ENCODE measurements at regions not wholly inside any gene's neighbourhood (a gene's known extent, or its start where the extent isn't known, plus 50 kb on each side); places are given as distances from the start of the nearest gene placed in this dataset.

DNA sequence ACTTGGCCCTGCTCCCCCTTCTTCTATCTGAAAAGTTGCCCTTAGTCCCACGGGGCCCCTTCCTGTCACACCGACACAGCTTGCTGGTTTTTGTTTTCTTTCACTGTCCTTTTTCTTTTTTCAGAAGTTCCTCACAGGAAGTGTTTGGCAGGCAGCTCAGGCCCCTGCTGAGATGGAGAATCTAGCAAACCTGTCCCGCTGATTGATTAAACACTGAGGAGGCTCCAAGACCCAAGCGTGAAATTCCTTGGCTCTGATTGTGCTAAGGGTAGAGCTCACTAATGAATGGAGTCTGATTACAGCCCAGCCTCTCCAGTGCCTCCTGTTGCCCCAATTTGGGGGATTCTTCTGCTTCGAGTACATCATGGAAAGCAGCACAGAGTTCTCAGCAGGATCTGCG lies 365.9 kb upstream of the MEX3C start:
- TF ChIP-seq, protein P1, sequence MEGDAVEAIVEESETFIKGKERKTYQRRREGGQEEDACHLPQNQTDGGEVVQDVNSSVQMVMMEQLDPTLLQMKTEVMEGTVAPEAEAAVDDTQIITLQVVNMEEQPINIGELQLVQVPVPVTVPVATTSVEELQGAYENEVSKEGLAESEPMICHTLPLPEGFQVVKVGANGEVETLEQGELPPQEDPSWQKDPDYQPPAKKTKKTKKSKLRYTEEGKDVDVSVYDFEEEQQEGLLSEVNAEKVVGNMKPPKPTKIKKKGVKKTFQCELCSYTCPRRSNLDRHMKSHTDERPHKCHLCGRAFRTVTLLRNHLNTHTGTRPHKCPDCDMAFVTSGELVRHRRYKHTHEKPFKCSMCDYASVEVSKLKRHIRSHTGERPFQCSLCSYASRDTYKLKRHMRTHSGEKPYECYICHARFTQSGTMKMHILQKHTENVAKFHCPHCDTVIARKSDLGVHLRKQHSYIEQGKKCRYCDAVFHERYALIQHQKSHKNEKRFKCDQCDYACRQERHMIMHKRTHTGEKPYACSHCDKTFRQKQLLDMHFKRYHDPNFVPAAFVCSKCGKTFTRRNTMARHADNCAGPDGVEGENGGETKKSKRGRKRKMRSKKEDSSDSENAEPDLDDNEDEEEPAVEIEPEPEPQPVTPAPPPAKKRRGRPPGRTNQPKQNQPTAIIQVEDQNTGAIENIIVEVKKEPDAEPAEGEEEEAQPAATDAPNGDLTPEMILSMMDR (IDR thresholded peaks at IDR 0.05 in 2 of 3, conservative IDR thresholded peaks at IDR 0.05 in 1 of 3; ENCODE audit: borderline replicate concordance in 1 of 3, insufficient read depth in 1 of 3, low read depth in 2 of 3, low read length in 2 of 3) = no peak
- TF ChIP-seq, protein P2, sequence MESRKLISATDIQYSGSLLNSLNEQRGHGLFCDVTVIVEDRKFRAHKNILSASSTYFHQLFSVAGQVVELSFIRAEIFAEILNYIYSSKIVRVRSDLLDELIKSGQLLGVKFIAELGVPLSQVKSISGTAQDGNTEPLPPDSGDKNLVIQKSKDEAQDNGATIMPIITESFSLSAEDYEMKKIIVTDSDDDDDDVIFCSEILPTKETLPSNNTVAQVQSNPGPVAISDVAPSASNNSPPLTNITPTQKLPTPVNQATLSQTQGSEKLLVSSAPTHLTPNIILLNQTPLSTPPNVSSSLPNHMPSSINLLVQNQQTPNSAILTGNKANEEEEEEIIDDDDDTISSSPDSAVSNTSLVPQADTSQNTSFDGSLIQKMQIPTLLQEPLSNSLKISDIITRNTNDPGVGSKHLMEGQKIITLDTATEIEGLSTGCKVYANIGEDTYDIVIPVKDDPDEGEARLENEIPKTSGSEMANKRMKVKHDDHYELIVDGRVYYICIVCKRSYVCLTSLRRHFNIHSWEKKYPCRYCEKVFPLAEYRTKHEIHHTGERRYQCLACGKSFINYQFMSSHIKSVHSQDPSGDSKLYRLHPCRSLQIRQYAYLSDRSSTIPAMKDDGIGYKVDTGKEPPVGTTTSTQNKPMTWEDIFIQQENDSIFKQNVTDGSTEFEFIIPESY (IDR thresholded peaks at IDR 0.05; ENCODE audit: extremely low read depth, insufficient replicate concordance, low read length) = no peak
- TF ChIP-seq SP1 (IDR thresholded peaks at IDR 0.05; ENCODE audit: low read depth) = no peak
- no peak for TF ChIP-seq POLR2A (IDR thresholded peaks at IDR 0.05; ENCODE audit: borderline replicate concordance, extremely low read depth, insufficient read depth, insufficient read length)
- TF ChIP-seq EGR1 (IDR thresholded peaks at IDR 0.05; ENCODE audit: low read depth) = no peak
- TF ChIP-seq RAD21 (IDR thresholded peaks at IDR 0.05; ENCODE audit: low read depth) = no peak
- TF ChIP-seq ZNF274 (IDR thresholded peaks at IDR 0.05; ENCODE audit: low read depth, low read length) = no peak
- TF ChIP-seq POLR2AphosphoS5 (IDR thresholded peaks at IDR 0.05; ENCODE audit: low read depth, low read length) = no peak
- TF ChIP-seq, protein P3, sequence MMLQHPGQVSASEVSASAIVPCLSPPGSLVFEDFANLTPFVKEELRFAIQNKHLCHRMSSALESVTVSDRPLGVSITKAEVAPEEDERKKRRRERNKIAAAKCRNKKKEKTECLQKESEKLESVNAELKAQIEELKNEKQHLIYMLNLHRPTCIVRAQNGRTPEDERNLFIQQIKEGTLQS (IDR thresholded peaks at IDR 0.05) = no peak
- no peak for TF ChIP-seq SRF (IDR thresholded peaks at IDR 0.05; ENCODE audit: low read depth)
- no peak for TF ChIP-seq EZH2phosphoT487 (IDR thresholded peaks at IDR 0.05; ENCODE audit: borderline replicate concordance)
- TF ChIP-seq TCF7L2 (IDR thresholded peaks at IDR 0.05; ENCODE audit: borderline replicate concordance, extremely low read depth, insufficient read depth, insufficient read length) = no peak
- TF ChIP-seq, protein P4, sequence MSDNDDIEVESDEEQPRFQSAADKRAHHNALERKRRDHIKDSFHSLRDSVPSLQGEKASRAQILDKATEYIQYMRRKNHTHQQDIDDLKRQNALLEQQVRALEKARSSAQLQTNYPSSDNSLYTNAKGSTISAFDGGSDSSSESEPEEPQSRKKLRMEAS (IDR thresholded peaks at IDR 0.05) = no peak

Measured in HCT116 (cell line).